Esophagus squamous epithelium (tissue), 5 donors: ENCODE measurements at regions not wholly inside any gene's neighbourhood (a gene's known extent, or its start where the extent isn't known, plus 50 kb on each side); places are given as distances from the start of the nearest gene placed in this dataset.

ENCODE experiments used
- DNase-seq: peaks from one replicate; lab custom pipeline; 2025; lab: John Stamatoyannopoulos, UW
- H3K27ac ChIP-seq, 4 donors: fragments of 200-600 bp; sonication (generic); one replicate each; pipeline ENCODE4 v1.5.1; 2016 to 2019; ENCODE audit warnings: mild to moderate bottlenecking in 1 of 4
- H3K27me3 ChIP-seq, 4 donors: fragments of 200-600 bp; sonication (generic); 1 replicate in 3 of 4; 2 replicates in 1 of 4; pipeline versions ENCODE4 v1.5.1 to v1.6.0; 2017 to 2021; ENCODE audit warnings: antibody characterized with exemption in 1 of 4
- H3K36me3 ChIP-seq, 3 donors: fragments of 200-600 bp; sonication (generic); one replicate each; pipeline ENCODE4 v1.5.1; 2016 to 2019
- H3K4me1 ChIP-seq, 3 donors: fragments of 200-600 bp; sonication (generic); one replicate each; pipeline ENCODE4 v1.5.1; 2017 to 2019
- H3K4me3 ChIP-seq, 4 donors: fragments of 200-600 bp; sonication (generic); 1 replicate in 3 of 4; 2 replicates in 1 of 4; pipeline ENCODE4 v1.5.1; 2016 to 2019; ENCODE audit warnings: mild to moderate bottlenecking in 2 of 4, moderate library complexity in 1 of 4
- H3K9me3 ChIP-seq, 3 donors: fragments of 200-600 bp; sonication (generic); one replicate each; pipeline ENCODE4 v1.5.1; 2016 to 2019
- CTCF ChIP-seq, 6 experiments: fragments of 450-650 bp in 4 of 6; fragments of 200-600 bp in 2 of 6; sonication (generic) in 2 of 6; IDR thresholded peaks; one replicate each; pipeline ENCODE4 v1.5.1; 2016 to 2019; ENCODE audit warnings: antibody characterized with exemption in 6 of 6, mild to moderate bottlenecking in 4 of 6, moderate library complexity in 4 of 6
- POLR2A ChIP-seq, 4 donors: fragments of 450-650 bp; IDR thresholded peaks; one replicate each; pipeline ENCODE4 v1.6.1; 2017; ENCODE audit warnings: antibody characterized with exemption in 4 of 4, mild to moderate bottlenecking in 4 of 4, moderate library complexity in 3 of 4
- WGBS, 2 donors: methylation state at CpG; one replicate each; pipeline ENCODE4 v1.1.5; 2018; 5-methylcytosine and 5-hydroxymethylcytosine counted together
- intact Hi-C: fragments of 100-400 bp; cut with DNase I; formaldehyde crosslinking; loops from one replicate; pipeline ENCODE4 v1.15.0; 2022
- donor health status: DM: yes; HTN: yes; CAD: no.

- H3K36me3 ChIP-seq = no peaks in the 10 kb centered on the region
- H3K27ac ChIP-seq = no peak overlapping the region
- H3K9me3 ChIP-seq = peaks cover 0 to 5% (median 0%) of the 10 kb centered on the region in 3 donors
- no peaks in the 10 kb centered on the region for H3K27me3 ChIP-seq
- WGBS, 2 donors = 78 to 80% methylated on average over 3 of the region's 3 CpGs
- no peaks in the 10 kb centered on the region for H3K4me1 ChIP-seq
- TF ChIP-seq POLR2A (IDR thresholded peaks at IDR 0.05) (no peak), CTCF (IDR thresholded peaks at IDR 0.05) (no peak)
- intact Hi-C loops = no loop called here
- H3K4me3 ChIP-seq = no peak overlapping the region
- no peak for DNase-seq
Measured at GRCh38 chr3:187980861-187981260, 173.1 kb upstream of the LPP start.

GRCh38 chr3:187982142-187982541, 171.8 kb upstream of the LPP start:
- TF ChIP-seq POLR2A (IDR thresholded peaks at IDR 0.05) (no peak), CTCF (IDR thresholded peaks at IDR 0.05) (no peak)
- Histone ChIP-seq H3K27ac (no peak overlapping the region), H3K36me3 (no peaks in the 10 kb centered on the region), H3K9me3 (peaks cover 0 to 5% (median 0%) of the 10 kb centered on the region in 3 donors), H3K27me3 (no peaks in the 10 kb centered on the region), H3K4me1 (peaks cover 0 to 6% (median 0%) of the 10 kb centered on the region in 3 donors), H3K4me3 (no peak overlapping the region)
- 81 to 90% methylated on average over 3 of the region's 3 CpGs for WGBS, 2 donors
- no peak for DNase-seq
- intact Hi-C loops = no loop called here

- DNase-seq = no peak
- intact Hi-C loops = no loop called here
- Histone ChIP-seq H3K4me1 (peaks cover 0 to 6% (median 0%) of the 10 kb centered on the region in 3 donors), H3K9me3 (no peaks in the 10 kb centered on the region), H3K27me3 (no peaks in the 10 kb centered on the region), H3K4me3 (no peak overlapping the region), H3K36me3 (no peaks in the 10 kb centered on the region), H3K27ac (no peak overlapping the region)
- no peak for TF ChIP-seq CTCF (IDR thresholded peaks at IDR 0.05)
- TF ChIP-seq POLR2A (IDR thresholded peaks at IDR 0.05) = no peak
- 89 to 94% methylated on average over 6 of the region's 6 CpGs for WGBS, 2 donors
Measured at GRCh38 chr3:187983484-187984124, 170.4 kb upstream of the LPP start.

- no peak for DNase-seq
- H3K4me1 ChIP-seq = peaks cover 0 to 6% (median 0%) of the 10 kb centered on the region in 3 donors
- intact Hi-C loops = no loop called here
- H3K9me3 ChIP-seq = no peaks in the 10 kb centered on the region
- WGBS, 2 donors = 83 to 94% methylated on average over 2 of the region's 2 CpGs
- H3K36me3 ChIP-seq = no peaks in the 10 kb centered on the region
- no peak for TF ChIP-seq CTCF (IDR thresholded peaks at IDR 0.05)
- TF ChIP-seq POLR2A (IDR thresholded peaks at IDR 0.05) = no peak
- no peak overlapping the region for H3K27ac ChIP-seq
- no peaks in the 10 kb centered on the region for H3K27me3 ChIP-seq
- no peak overlapping the region for H3K4me3 ChIP-seq
Measured at GRCh38 chr3:187985647-187986046, 168.3 kb upstream of the LPP start.

GRCh38 chr3:187986514-187986934, 167.4 kb upstream of the LPP start:
- Histone ChIP-seq H3K27me3 (no peaks in the 10 kb centered on the region), H3K4me3 (no peak overlapping the region), H3K36me3 (no peaks in the 10 kb centered on the region), H3K27ac (no peak overlapping the region), H3K4me1 (peaks cover 0 to 6% (median 0%) of the 10 kb centered on the region in 3 donors), H3K9me3 (no peaks in the 10 kb centered on the region)
- WGBS, 2 donors = 25 to 28% methylated on average over 5 of the region's 5 CpGs
- no peak for TF ChIP-seq POLR2A (IDR thresholded peaks at IDR 0.05)
- no peak for TF ChIP-seq CTCF (IDR thresholded peaks at IDR 0.05)
- intact Hi-C loops = no loop called here
- no peak for DNase-seq
